ENCODE measurements at regions not wholly inside any gene's neighbourhood (a gene's known extent, or its start where the extent isn't known, plus 50 kb on each side); places are given as distances from the start of the nearest gene placed in this dataset.

DNA sequence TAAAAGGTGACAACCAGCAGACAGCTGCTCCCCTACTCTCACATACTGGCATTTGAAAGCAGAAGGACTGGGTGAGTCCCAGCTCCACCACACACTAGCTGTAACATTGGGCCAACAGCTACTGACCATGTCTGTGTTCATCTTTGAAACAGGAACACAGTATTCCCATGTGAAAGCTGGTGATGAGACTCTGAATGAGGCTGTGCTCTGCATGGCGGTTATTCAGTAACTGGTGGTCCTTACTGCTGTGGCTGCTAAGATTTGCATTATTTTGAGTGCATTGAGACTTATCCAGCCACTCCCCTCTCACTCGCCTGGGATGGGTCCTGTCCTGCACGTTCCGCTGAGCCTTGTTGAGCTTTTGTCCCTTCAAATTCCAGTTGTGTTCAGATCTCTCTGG, 342.9 kb downstream of the FOXL1 start:
- H3K79me1 ChIP-seq (replicated peaks; ENCODE audit: low read length, poor library complexity, severe bottlenecking), result no peaks in the 10 kb centered on the region
- H3K9ac ChIP-seq (ENCODE audit: low read length), result no peak overlapping the region
- H3K23ac ChIP-seq (ENCODE audit: low read length in 2 of 2), result no peak overlapping the region

DNA sequence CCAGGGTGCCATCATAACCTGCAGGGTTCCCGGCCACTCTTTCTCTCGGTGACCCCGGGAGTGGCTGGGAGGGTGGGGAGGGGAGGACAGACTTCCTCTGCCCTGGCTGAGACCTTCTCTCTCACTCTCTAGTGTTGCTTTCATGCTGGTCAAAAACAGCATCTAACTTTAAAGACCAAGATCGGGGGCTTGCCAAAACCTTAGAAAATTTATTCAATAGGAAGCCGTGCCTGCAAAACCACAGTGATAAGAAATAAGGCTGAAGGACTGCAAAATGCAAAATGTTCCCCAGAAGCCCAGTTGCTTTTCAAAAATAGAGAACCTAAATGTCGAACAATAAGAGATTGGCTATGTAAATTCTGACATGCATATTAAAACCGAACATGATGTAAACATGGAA, 344.0 kb downstream of the FOXL1 start:
- H3K4me2 ChIP-seq (ENCODE audit: low read length, poor library complexity, severe bottlenecking), result no peak overlapping the region
- H3K4me3 ChIP-seq (ENCODE audit: insufficient read depth in 1 of 2, low read depth in 1 of 2, low read length in 2 of 2), result no peak overlapping the region
- H2AK5ac ChIP-seq (ENCODE audit: low read length, severe bottlenecking), result no peak overlapping the region
- H3K14ac ChIP-seq (ENCODE audit: low read length in 2 of 2), result no peak overlapping the region
- H4K91ac ChIP-seq (ENCODE audit: low read length), result no peak overlapping the region
- no peak overlapping the region for H4K8ac ChIP-seq (ENCODE audit: low read length)
- H3K36me3 ChIP-seq (ENCODE audit: control insufficient read depth in 1 of 2, insufficient read depth in 2 of 2, low read depth in 1 of 2, low read length in 2 of 2), result no peaks in the 10 kb centered on the region
- no peak overlapping the region for H3K9ac ChIP-seq (ENCODE audit: low read length)
- no peak for DNase-seq
- H3K4ac ChIP-seq (ENCODE audit: low read depth in 1 of 2, low read length in 2 of 2), result no peak overlapping the region
- no peak overlapping the region for H2BK120ac ChIP-seq (ENCODE audit: low read depth, low read length)
- no peak overlapping the region for H2BK12ac ChIP-seq (ENCODE audit: low read length in 2 of 2)
- peaks cover 21% of the 10 kb centered on the region for H3K9me3 ChIP-seq (ENCODE audit: control insufficient read depth, low read length)
- H2BK5ac ChIP-seq (ENCODE audit: low read depth, low read length, poor library complexity, severe bottlenecking), result no peak overlapping the region
- H2AFZ ChIP-seq (ENCODE audit: low read depth, low read length), result no peak overlapping the region
- H3K4me1 ChIP-seq (ENCODE audit: control insufficient read depth, insufficient read depth, low read depth, low read length), result peaks cover 29% of the 10 kb centered on the region
- H3K27me3 ChIP-seq (ENCODE audit: control insufficient read depth in 1 of 2, insufficient read depth in 1 of 2, low read length in 2 of 2), result peaks cover 0 to 29% of the 10 kb centered on the region in 2 experiments
- no peak overlapping the region for H3K27ac ChIP-seq (ENCODE audit: low read length, poor library complexity, severe bottlenecking)
- no peak overlapping the region for H2BK15ac ChIP-seq (ENCODE audit: low read depth, poor library complexity, severe bottlenecking)
- no peak overlapping the region for H3K18ac ChIP-seq (ENCODE audit: low read depth in 1 of 2, low read length in 2 of 2)
- 90% methylated on average over 7 of the region's 7 CpGs for WGBS
- no peak overlapping the region for H3K23ac ChIP-seq (ENCODE audit: low read length in 2 of 2)
- H3K79me1 ChIP-seq (replicated peaks; ENCODE audit: low read length, poor library complexity, severe bottlenecking), result no peaks in the 10 kb centered on the region

More for the DNA sequence above, 342.9 kb downstream of the FOXL1 start:
- Histone ChIP-seq H3K18ac (ENCODE audit: low read depth in 1 of 2, low read length in 2 of 2) (no peak overlapping the region), H3K27me3 (ENCODE audit: control insufficient read depth in 1 of 2, insufficient read depth in 1 of 2, low read length in 2 of 2) (peaks cover 0 to 32% of the 10 kb centered on the region in 2 experiments), H3K4me1 (ENCODE audit: control insufficient read depth, insufficient read depth, low read depth, low read length) (peaks cover 23% of the 10 kb centered on the region), H2BK15ac (ENCODE audit: low read depth, poor library complexity, severe bottlenecking) (no peak overlapping the region), H2BK5ac (ENCODE audit: low read depth, low read length, poor library complexity, severe bottlenecking) (no peak overlapping the region), H2AFZ (ENCODE audit: low read depth, low read length) (no peak overlapping the region), H3K4ac (ENCODE audit: low read depth in 1 of 2, low read length in 2 of 2) (no peak overlapping the region), H2BK12ac (ENCODE audit: low read length in 2 of 2) (no peak overlapping the region), H3K9me3 (ENCODE audit: control insufficient read depth, low read length) (peaks cover 21% of the 10 kb centered on the region), H3K4me3 (ENCODE audit: insufficient read depth in 1 of 2, low read depth in 1 of 2, low read length in 2 of 2) (no peak overlapping the region), H4K91ac (ENCODE audit: low read length) (no peak overlapping the region), H3K14ac (ENCODE audit: low read length in 2 of 2) (no peak overlapping the region), H2AK5ac (ENCODE audit: low read length, severe bottlenecking) (no peak overlapping the region), H4K8ac (ENCODE audit: low read length) (no peak overlapping the region), H3K36me3 (ENCODE audit: control insufficient read depth in 1 of 2, insufficient read depth in 2 of 2, low read depth in 1 of 2, low read length in 2 of 2) (no peaks in the 10 kb centered on the region), H2BK120ac (ENCODE audit: low read depth, low read length) (no peak overlapping the region), H3K4me2 (ENCODE audit: low read length, poor library complexity, severe bottlenecking) (no peak overlapping the region), H3K27ac (ENCODE audit: low read length, poor library complexity, severe bottlenecking) (no peak overlapping the region)
- WGBS, result 95% methylated on average over 4 of the region's 4 CpGs
- no peak for DNase-seq

DNA sequence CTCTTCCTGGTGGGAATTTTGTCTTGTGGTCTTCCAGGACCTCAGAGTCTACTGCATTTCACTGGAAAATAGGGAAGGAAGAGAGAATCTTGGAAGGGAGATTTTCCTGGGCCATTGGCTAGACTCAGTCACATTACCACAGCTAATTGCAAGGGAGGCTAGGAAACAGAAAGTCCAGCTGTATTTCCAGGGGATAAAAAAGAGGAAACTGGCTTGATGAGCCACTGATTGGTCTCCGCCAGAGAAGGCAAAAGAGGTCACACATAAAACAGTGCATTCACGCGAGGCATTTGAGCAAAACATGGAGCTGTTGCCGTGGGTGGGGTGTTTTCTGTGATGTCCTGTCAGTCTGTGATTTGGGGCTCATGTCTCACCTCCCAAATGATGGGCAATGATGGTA, 345.3 kb downstream of the FOXL1 start:
- Histone ChIP-seq H4K8ac (ENCODE audit: low read length) (no peak overlapping the region), H3K9ac (ENCODE audit: low read length) (no peak overlapping the region), H3K14ac (ENCODE audit: low read length in 2 of 2) (peak overlapping the region in 1 of 2 experiments; percentile 28), H3K36me3 (ENCODE audit: control insufficient read depth in 1 of 2, insufficient read depth in 2 of 2, low read depth in 1 of 2, low read length in 2 of 2) (no peaks in the 10 kb centered on the region), H2AK5ac (ENCODE audit: low read length, severe bottlenecking) (peak overlapping the region; percentile 7), H2BK15ac (ENCODE audit: low read depth, poor library complexity, severe bottlenecking) (no peak overlapping the region), H3K27me3 (ENCODE audit: control insufficient read depth in 1 of 2, insufficient read depth in 1 of 2, low read length in 2 of 2) (peaks cover 0 to 32% of the 10 kb centered on the region in 2 experiments), H2BK5ac (ENCODE audit: low read depth, low read length, poor library complexity, severe bottlenecking) (no peak overlapping the region), H3K4ac (ENCODE audit: low read depth in 1 of 2, low read length in 2 of 2) (no peak overlapping the region), H2BK12ac (ENCODE audit: low read length in 2 of 2) (no peak overlapping the region), H3K27ac (ENCODE audit: low read length, poor library complexity, severe bottlenecking) (no peak overlapping the region), H3K4me3 (ENCODE audit: insufficient read depth in 1 of 2, low read depth in 1 of 2, low read length in 2 of 2) (no peak overlapping the region), H2AFZ (ENCODE audit: low read depth, low read length) (no peak overlapping the region), H4K91ac (ENCODE audit: low read length) (no peak overlapping the region), H2BK120ac (ENCODE audit: low read depth, low read length) (no peak overlapping the region), H3K23ac (ENCODE audit: low read length in 2 of 2) (no peak overlapping the region), H3K18ac (ENCODE audit: low read depth in 1 of 2, low read length in 2 of 2) (no peak overlapping the region), H3K79me1 (replicated peaks; ENCODE audit: low read length, poor library complexity, severe bottlenecking) (no peaks in the 10 kb centered on the region), H3K4me2 (ENCODE audit: low read length, poor library complexity, severe bottlenecking) (no peak overlapping the region), H3K4me1 (ENCODE audit: control insufficient read depth, insufficient read depth, low read depth, low read length) (peaks cover 33% of the 10 kb centered on the region), H3K9me3 (ENCODE audit: control insufficient read depth, low read length) (peaks cover 21% of the 10 kb centered on the region)
- 98% methylated on average over 4 of the region's 4 CpGs for WGBS
- DNase-seq, result no peak

DNA sequence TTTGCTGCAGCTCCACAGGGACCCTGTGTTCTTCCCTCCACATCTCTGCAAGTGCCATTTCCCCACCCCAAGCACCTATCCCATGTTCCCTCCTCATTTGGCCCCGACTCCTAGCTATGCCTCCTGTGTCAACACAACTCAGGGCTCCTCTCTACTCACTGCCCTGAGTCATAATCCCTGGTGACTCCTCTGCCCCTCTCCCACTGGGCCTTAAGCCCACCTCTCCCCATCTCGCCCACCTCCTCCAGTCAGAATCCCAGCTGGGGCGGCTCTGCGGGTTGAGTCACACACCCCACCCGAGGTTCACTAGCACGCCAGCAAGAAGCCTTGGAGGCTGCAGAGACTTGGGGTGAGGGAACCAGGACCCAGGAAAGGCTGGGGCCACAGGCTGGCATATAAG, 346.2 kb downstream of the FOXL1 start:
- Histone ChIP-seq H3K4me1 (ENCODE audit: control insufficient read depth, insufficient read depth, low read depth, low read length) (peaks cover 41% of the 10 kb centered on the region), H3K27me3 (ENCODE audit: control insufficient read depth in 1 of 2, insufficient read depth in 1 of 2, low read length in 2 of 2) (peaks cover 0 to 24% of the 10 kb centered on the region in 2 experiments), H2BK5ac (ENCODE audit: low read depth, low read length, poor library complexity, severe bottlenecking) (peak overlapping the region; percentile 39), H3K4me2 (ENCODE audit: low read length, poor library complexity, severe bottlenecking) (no peak overlapping the region), H4K91ac (ENCODE audit: low read length) (peak overlapping the region; percentile 35), H2BK15ac (ENCODE audit: low read depth, poor library complexity, severe bottlenecking) (no peak overlapping the region), H2BK12ac (ENCODE audit: low read length in 2 of 2) (peak overlapping the region in 1 of 2 experiments; percentile 76), H4K8ac (ENCODE audit: low read length) (peak overlapping the region; percentile 53), H3K4me3 (ENCODE audit: insufficient read depth in 1 of 2, low read depth in 1 of 2, low read length in 2 of 2) (no peak overlapping the region), H3K9me3 (ENCODE audit: control insufficient read depth, low read length) (peaks cover 21% of the 10 kb centered on the region), H3K23ac (ENCODE audit: low read length in 2 of 2) (peak overlapping the region in 1 of 2 experiments; percentile 35), H3K18ac (ENCODE audit: low read depth in 1 of 2, low read length in 2 of 2) (peak overlapping the region in 1 of 2 experiments; percentile 54), H2BK120ac (ENCODE audit: low read depth, low read length) (no peak overlapping the region), H3K9ac (ENCODE audit: low read length) (no peak overlapping the region), H3K36me3 (ENCODE audit: control insufficient read depth in 1 of 2, insufficient read depth in 2 of 2, low read depth in 1 of 2, low read length in 2 of 2) (no peaks in the 10 kb centered on the region), H3K79me1 (replicated peaks; ENCODE audit: low read length, poor library complexity, severe bottlenecking) (no peaks in the 10 kb centered on the region), H2AFZ (ENCODE audit: low read depth, low read length) (no peak overlapping the region), H3K27ac (ENCODE audit: low read length, poor library complexity, severe bottlenecking) (peak overlapping the region; percentile 10), H2AK5ac (ENCODE audit: low read length, severe bottlenecking) (peak overlapping the region; percentile 7), H3K14ac (ENCODE audit: low read length in 2 of 2) (no peak overlapping the region), H3K4ac (ENCODE audit: low read depth in 1 of 2, low read length in 2 of 2) (peak overlapping the region in 1 of 2 experiments; percentile 34)
- 20% methylated on average over 6 of the region's 6 CpGs for WGBS
- peak; percentile 80 for DNase-seq

Measured in mesenchymal stem cell (in vitro differentiated cells and primary cell).